Activated B cell treated with CpG ODN at 0.5 μM for 24 hours (primary cell): ENCODE measurements at regions not wholly inside any gene's neighbourhood (a gene's known extent, or its start where the extent isn't known, plus 50 kb on each side); places are given as distances from the start of the nearest gene placed in this dataset.
"Not testable (repeated sequence)": the region's sequence is repeated elsewhere in the genome, so short reads cannot be mapped to it uniquely, and the experiment has no call there.

Experiments used
- ATAC-seq: fragments of 200-7000 bp; cut with Tn5 transposase; one replicate; pipeline ENCODE4 v1.10.0; 2021; ENCODE audit warnings: low read depth, mild to moderate bottlenecking, moderate library complexity
- CTCF ChIA-PET: fragments of 350-600 bp; sonication (Branson Sonifier 250); formaldehyde crosslinking; loops from one replicate; lab custom pipeline; 2021; ENCODE audit warnings: antibody characterized with exemption; lab: Charles Lee
- POLR2A ChIA-PET: fragments of 350-600 bp; sonication (Branson Sonifier 250); formaldehyde crosslinking; loops from one replicate; lab custom pipeline; 2021; ENCODE audit warnings: antibody characterized with exemption; lab: Charles Lee
- DNase-seq: peaks from one replicate; pipeline ENCODE4 v3.0.0; 2022
- H3K27ac Mint-ChIP-seq: one replicate; pipeline ENCODE4 v1.8.0; 2020; ENCODE audit warnings: mixed read lengths
- H3K27me3 Mint-ChIP-seq: one replicate; pipeline ENCODE4 v1.8.0; 2021; ENCODE audit warnings: mixed read lengths
- H3K36me3 Mint-ChIP-seq: one replicate; pipeline ENCODE4 v1.8.0; 2021; ENCODE audit warnings: low read depth, mixed read lengths
- H3K4me1 Mint-ChIP-seq: one replicate; pipeline ENCODE4 v1.8.0; 2021; ENCODE audit warnings: mixed read lengths
- H3K4me3 Mint-ChIP-seq: one replicate; pipeline ENCODE4 v1.8.0; 2020; ENCODE audit warnings: mild to moderate bottlenecking, mixed read lengths
- H3K9me3 Mint-ChIP-seq: one replicate; pipeline ENCODE4 v1.8.0; 2020; ENCODE audit warnings: mixed read lengths
- CTCF ChIP-seq: fragments of 200-600 bp; IDR thresholded peaks from one replicate; pipeline ENCODE4 v1.8.0; 2022; ENCODE audit warnings: antibody characterized with exemption, mild to moderate bottlenecking
- intact Hi-C: fragments of 100-400 bp; cut with micrococcal nuclease; formaldehyde crosslinking; loops from one replicate; pipeline ENCODE4 v1.15.1; 2024

- no peaks in the 10 kb centered on the region for H3K36me3 Mint-ChIP-seq
- peaks cover 2% of the 10 kb centered on the region for H3K27me3 Mint-ChIP-seq
- ChIA-PET POLR2A (no interaction called here), CTCF (no interaction called here)
- TF ChIP-seq CTCF = no peak
- no peak for ATAC-seq
- peaks cover 3% of the 10 kb centered on the region for H3K4me1 Mint-ChIP-seq
- no peak overlapping the region for H3K4me3 Mint-ChIP-seq
- no peak for DNase-seq
- H3K27ac Mint-ChIP-seq = no peak overlapping the region
- no peaks in the 10 kb centered on the region for H3K9me3 Mint-ChIP-seq
- intact Hi-C loops = no loop called here
Measured at GRCh38 chr17:63042256-63042812, 76.3 kb downstream of the TANC2 start.

GRCh38 chr17:63057560-63057959, 91.5 kb downstream of the TANC2 start:
- intact Hi-C loops, H3K9me3 Mint-ChIP-seq, POLR2A ChIA-PET, H3K4me3 Mint-ChIP-seq, CTCF ChIA-PET, H3K36me3 Mint-ChIP-seq, H3K27me3 Mint-ChIP-seq, ATAC-seq, DNase-seq, H3K4me1 Mint-ChIP-seq, H3K27ac Mint-ChIP-seq: not testable (repeated sequence)

GRCh38 chr17:63066158-63066813, 100.3 kb downstream of the TANC2 start:
- CTCF ChIA-PET = no interaction called here
- H3K27ac Mint-ChIP-seq = no peak overlapping the region
- POLR2A ChIA-PET = no interaction called here
- no peaks in the 10 kb centered on the region for H3K36me3 Mint-ChIP-seq
- H3K4me3 Mint-ChIP-seq = no peak overlapping the region
- no peak for TF ChIP-seq CTCF
- H3K4me1 Mint-ChIP-seq = no peaks in the 10 kb centered on the region
- H3K27me3 Mint-ChIP-seq = peaks cover 3% of the 10 kb centered on the region
- ATAC-seq (no peak), DNase-seq (no peak)
- no peaks in the 10 kb centered on the region for H3K9me3 Mint-ChIP-seq
- intact Hi-C loops = no loop called here

GRCh38 chr17:63069245-63069644, 103.2 kb downstream of the TANC2 start:
- ChIA-PET CTCF (no interaction called here), POLR2A (no interaction called here)
- DNase-seq (no peak), ATAC-seq (no peak)
- intact Hi-C loops = no loop called here
- no peak for TF ChIP-seq CTCF
- no peak overlapping the region for H3K4me3 Mint-ChIP-seq
- no peaks in the 10 kb centered on the region for H3K4me1 Mint-ChIP-seq
- peaks cover 3% of the 10 kb centered on the region for H3K27me3 Mint-ChIP-seq
- H3K36me3 Mint-ChIP-seq = no peaks in the 10 kb centered on the region
- H3K27ac Mint-ChIP-seq = no peak overlapping the region
- no peaks in the 10 kb centered on the region for H3K9me3 Mint-ChIP-seq

GRCh38 chr17:63070031-63070430, 104.0 kb downstream of the TANC2 start:
- Mint-ChIP-seq H3K27me3 (peaks cover 3% of the 10 kb centered on the region), H3K4me1 (no peaks in the 10 kb centered on the region), H3K27ac (no peak overlapping the region), H3K4me3 (no peak overlapping the region), H3K36me3 (no peaks in the 10 kb centered on the region), H3K9me3 (no peaks in the 10 kb centered on the region)
- no peak for TF ChIP-seq CTCF
- no peak for ATAC-seq
- POLR2A ChIA-PET = no interaction called here
- DNase-seq = no peak
- CTCF ChIA-PET = no interaction called here
- intact Hi-C loops = no loop called here
